Iris pigment epithelial cell (primary cell): ENCODE measurements at regions not wholly inside any gene's neighbourhood (a gene's known extent, or its start where the extent isn't known, plus 50 kb on each side); places are given as distances from the start of the nearest gene placed in this dataset.

Experiments used
- DNase-seq: peaks from one replicate; pipeline ENCODE4 v3.0.0-alpha.2; 2011; ENCODE audit warnings: low read depth

DNA sequence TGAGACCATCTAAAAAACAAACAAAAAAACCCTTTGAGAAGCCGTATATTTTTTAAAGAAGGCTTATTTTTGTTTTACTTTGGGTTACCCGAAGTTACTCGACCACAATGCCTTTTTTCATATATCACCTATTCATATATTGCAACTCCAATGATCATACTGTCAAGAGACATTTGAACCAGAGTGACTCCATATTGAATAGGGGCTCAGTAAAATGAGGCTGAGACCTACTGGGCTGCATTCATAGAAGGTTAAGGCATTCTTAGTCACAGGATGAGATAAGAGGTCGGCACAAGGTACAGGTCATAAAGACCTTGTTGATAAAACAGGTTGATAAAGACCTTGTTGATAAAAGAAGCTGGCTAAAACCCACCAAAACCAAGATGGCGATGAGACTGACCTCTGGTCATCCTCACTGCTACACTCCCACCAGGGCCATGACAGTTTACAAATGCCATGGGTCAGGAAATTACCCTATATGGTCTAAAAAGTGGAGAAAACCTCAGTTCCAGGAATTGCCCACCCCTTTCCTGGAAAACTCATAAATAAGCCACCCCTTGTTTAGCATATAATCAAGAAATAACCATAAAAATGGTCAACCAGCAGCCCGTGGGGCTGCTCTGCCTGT is 50.0 kb upstream of the PKP2 start:
- DNase-seq, result no peak
